HG02588 (cell line): ENCODE measurements at regions not wholly inside any gene's neighbourhood (a gene's known extent, or its start where the extent isn't known, plus 50 kb on each side); places are given as distances from the start of the nearest gene placed in this dataset.
"Not testable (repeated sequence)": the region's sequence is repeated elsewhere in the genome, so short reads cannot be mapped to it uniquely, and the experiment has no call there.

ENCODE experiments used
- ATAC-seq: cut with Tn5 transposase; IDR thresholded peaks from one replicate; pipeline ENCODE4 v1.9.1; 2021; ENCODE audit warnings: mild to moderate bottlenecking, moderate library complexity; ENCODE audit not compliant: unreplicated experiment

GRCh38 chr5:119694284-119694683 lies 64.9 kb downstream of the FAM170A start:
- no peak for ATAC-seq

- no peak for ATAC-seq
Observed at GRCh38 chr5:119706049-119706448, 76.7 kb downstream of the FAM170A start.

- peak; percentile 60 for ATAC-seq
Observed at GRCh38 chr5:119708076-119708790, 78.9 kb downstream of the FAM170A start.

GRCh38 chr5:119721775-119722174 lies 92.4 kb downstream of the FAM170A start:
- no peak for ATAC-seq

- ATAC-seq: not testable (repeated sequence)
Observed at GRCh38 chr5:119725291-119725690, 95.9 kb downstream of the FAM170A start.

GRCh38 chr5:119726544-119726943 lies 97.2 kb downstream of the FAM170A start:
- no peak for ATAC-seq

GRCh38 chr5:119740225-119740624 lies 110.9 kb downstream of the FAM170A start:
- ATAC-seq: no peak

- no peak for ATAC-seq
Observed at GRCh38 chr5:119741691-119742090, 112.3 kb downstream of the FAM170A start.

- no peak for ATAC-seq
Observed at GRCh38 chr5:119742311-119742710, 113.0 kb downstream of the FAM170A start.

- ATAC-seq: peak; percentile 92
Observed at GRCh38 chr5:119743927-119744326, 114.6 kb downstream of the FAM170A start.

- ATAC-seq: no peak
Observed at GRCh38 chr5:119745976-119746375, 116.6 kb downstream of the FAM170A start.

- ATAC-seq: no peak
Observed at GRCh38 chr5:119746984-119747383, 117.6 kb downstream of the FAM170A start.

- ATAC-seq: no peak
Observed at GRCh38 chr5:119750887-119751733, 121.8 kb downstream of the FAM170A start.

GRCh38 chr5:119751734-119752094 lies 122.4 kb downstream of the FAM170A start:
- ATAC-seq: no peak

GRCh38 chr5:119752921-119753886 lies 123.8 kb downstream of the FAM170A start:
- no peak for ATAC-seq

- ATAC-seq: not testable (repeated sequence)
Observed at GRCh38 chr5:119754825-119755224, 125.5 kb downstream of the FAM170A start.

- ATAC-seq: no peak
Observed at GRCh38 chr5:119757276-119757675, 127.9 kb downstream of the FAM170A start.

- not testable (repeated sequence) for ATAC-seq
Observed at GRCh38 chr5:119769695-119770693, 140.6 kb downstream of the FAM170A start.

GRCh38 chr5:119780145-119780544 lies 150.8 kb downstream of the FAM170A start:
- ATAC-seq: not testable (repeated sequence)

- ATAC-seq: no peak
Observed at GRCh38 chr5:119785057-119785456, 155.7 kb downstream of the FAM170A start.
